Type B pancreatic cell (in vitro differentiated cells): ENCODE measurements at regions not wholly inside any gene's neighbourhood (a gene's known extent, or its start where the extent isn't known, plus 50 kb on each side); places are given as distances from the start of the nearest gene placed in this dataset.

Source experiments
- DNase-seq: peaks from one replicate; pipeline ENCODE4 v3.0.0; 2021; ENCODE audit warnings: mixed read lengths; ENCODE audit not compliant: unreplicated experiment; ENCODE audit errors: extremely low spot score
- H3K27ac Mint-ChIP-seq: 2 replicates; pipeline ENCODE4 v1.8.0; 2021; ENCODE audit warnings: mild to moderate bottlenecking, mixed read lengths
- H3K27me3 Mint-ChIP-seq: 2 replicates; pipeline ENCODE4 v1.8.0; 2021; ENCODE audit warnings: mixed read lengths
- H3K36me3 Mint-ChIP-seq: 2 replicates; pipeline ENCODE4 v1.8.0; 2021; ENCODE audit warnings: mixed read lengths
- H3K4me1 Mint-ChIP-seq: one replicate; pipeline ENCODE4 v1.8.0; 2021; ENCODE audit warnings: mixed read lengths; ENCODE audit not compliant: unreplicated experiment
- H3K4me3 Mint-ChIP-seq: 2 replicates; pipeline ENCODE4 v1.8.0; 2021; ENCODE audit warnings: mild to moderate bottlenecking, mixed read lengths
- H3K9me3 Mint-ChIP-seq: 2 replicates; pipeline ENCODE4 v1.8.0; 2021; ENCODE audit warnings: mixed read lengths
- TF ChIP-seq, protein P1 (sequence below): fragments of 200-600 bp; sonication (generic); conservative IDR thresholded peaks from 2 replicates; pipeline ENCODE4 v1.5.0; 2021; ENCODE audit warnings: antibody characterized with exemption, mild to moderate bottlenecking

DNA sequence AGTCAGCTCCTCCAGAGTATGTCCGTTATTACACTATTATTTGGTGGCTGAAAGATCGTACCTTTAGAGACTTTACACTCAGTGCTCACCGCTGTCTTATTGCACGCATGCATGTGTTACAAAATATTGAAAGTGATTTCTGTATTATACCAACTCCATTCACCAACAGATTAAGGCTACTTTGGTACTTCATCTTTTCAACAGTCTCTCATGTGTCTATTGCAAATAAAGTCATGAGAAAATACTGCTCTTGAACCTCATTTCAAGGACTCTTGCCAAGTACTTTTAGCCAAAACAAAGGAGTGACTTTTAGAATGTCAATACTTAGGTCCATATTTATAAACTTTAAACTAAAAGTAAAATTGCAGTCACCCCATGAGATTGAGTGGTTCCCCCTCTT, 503.6 kb downstream of the TMEM121 start:
- no peaks in the 10 kb centered on the region for H3K36me3 Mint-ChIP-seq
- peaks cover 19% of the 10 kb centered on the region for H3K9me3 Mint-ChIP-seq
- H3K27me3 Mint-ChIP-seq: no peaks in the 10 kb centered on the region
- H3K27ac Mint-ChIP-seq: no peak overlapping the region
- TF ChIP-seq, protein P1, sequence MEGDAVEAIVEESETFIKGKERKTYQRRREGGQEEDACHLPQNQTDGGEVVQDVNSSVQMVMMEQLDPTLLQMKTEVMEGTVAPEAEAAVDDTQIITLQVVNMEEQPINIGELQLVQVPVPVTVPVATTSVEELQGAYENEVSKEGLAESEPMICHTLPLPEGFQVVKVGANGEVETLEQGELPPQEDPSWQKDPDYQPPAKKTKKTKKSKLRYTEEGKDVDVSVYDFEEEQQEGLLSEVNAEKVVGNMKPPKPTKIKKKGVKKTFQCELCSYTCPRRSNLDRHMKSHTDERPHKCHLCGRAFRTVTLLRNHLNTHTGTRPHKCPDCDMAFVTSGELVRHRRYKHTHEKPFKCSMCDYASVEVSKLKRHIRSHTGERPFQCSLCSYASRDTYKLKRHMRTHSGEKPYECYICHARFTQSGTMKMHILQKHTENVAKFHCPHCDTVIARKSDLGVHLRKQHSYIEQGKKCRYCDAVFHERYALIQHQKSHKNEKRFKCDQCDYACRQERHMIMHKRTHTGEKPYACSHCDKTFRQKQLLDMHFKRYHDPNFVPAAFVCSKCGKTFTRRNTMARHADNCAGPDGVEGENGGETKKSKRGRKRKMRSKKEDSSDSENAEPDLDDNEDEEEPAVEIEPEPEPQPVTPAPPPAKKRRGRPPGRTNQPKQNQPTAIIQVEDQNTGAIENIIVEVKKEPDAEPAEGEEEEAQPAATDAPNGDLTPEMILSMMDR: no peak
- no peak for DNase-seq
- H3K4me1 Mint-ChIP-seq: no peaks in the 10 kb centered on the region
- no peak overlapping the region for H3K4me3 Mint-ChIP-seq

DNA sequence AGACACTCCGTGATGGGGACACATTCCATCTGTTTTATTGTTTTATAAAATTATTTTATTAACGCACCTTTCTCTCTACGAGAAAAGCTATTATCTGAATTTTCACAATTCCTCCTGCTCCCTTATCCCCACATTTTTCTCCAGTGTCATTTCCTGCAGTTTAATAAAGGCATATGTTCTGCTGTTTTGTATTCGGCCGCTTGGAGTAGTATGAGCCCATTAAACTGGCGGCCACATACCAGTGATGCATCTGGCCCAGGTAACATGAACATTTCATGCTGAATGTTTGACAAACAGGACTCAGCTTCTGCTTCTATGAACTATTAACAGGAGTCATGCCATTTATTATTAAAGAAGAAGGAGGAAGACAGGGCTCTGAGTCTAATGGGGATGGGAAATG, 511.0 kb downstream of the TMEM121 start:
- no peaks in the 10 kb centered on the region for H3K9me3 Mint-ChIP-seq

DNA sequence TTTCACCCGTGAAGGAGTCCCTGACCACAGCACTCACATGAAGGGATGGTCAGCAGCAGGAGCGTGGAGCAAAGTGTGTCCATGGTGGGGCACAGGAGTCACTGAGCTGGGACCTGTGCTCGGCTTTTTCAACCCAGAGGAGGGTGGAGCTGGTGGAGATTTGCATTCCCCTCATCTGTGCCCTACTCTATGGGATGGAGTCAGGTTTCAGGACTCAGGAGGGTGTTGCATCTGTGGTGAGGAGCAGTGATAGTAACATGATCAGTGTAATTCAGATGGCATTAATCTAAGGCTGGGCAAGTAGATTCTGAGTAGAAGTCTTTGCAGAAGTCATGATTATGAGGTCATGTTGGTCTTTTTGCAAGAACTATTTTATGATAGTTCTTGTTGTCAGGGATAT, 511.9 kb downstream of the TMEM121 start:
- Mint-ChIP-seq H3K27ac (no peak overlapping the region), H3K36me3 (no peaks in the 10 kb centered on the region)

More for the DNA sequence above, 511.0 kb downstream of the TMEM121 start:
- Mint-ChIP-seq H3K27ac (no peak overlapping the region), H3K4me1 (no peaks in the 10 kb centered on the region), H3K36me3 (no peaks in the 10 kb centered on the region), H3K4me3 (no peak overlapping the region), H3K27me3 (no peaks in the 10 kb centered on the region)
- TF ChIP-seq, protein P1: no peak
- no peak for DNase-seq

DNA sequence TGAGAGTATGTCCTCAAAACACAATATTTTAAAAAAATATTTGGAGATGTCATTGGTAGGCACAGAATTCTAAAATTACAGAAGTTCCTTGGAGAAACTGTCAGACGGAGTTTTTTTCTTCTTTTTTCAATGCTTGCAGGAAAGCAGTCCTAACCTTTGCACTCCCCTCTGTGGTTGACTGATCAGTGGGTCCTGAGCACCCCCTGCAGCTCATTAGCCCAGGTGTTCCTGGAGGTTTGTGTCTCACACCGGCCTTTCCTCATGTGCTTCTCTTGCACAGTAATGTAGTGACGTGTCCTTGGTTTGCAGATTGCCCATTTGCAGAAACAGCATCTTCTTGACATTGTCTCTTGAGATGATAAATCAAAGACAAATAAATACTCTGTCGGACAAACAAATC, 513.0 kb downstream of the TMEM121 start:
- no peak for DNase-seq
- H3K9me3 Mint-ChIP-seq: peaks cover 3% of the 10 kb centered on the region
- no peaks in the 10 kb centered on the region for H3K36me3 Mint-ChIP-seq
- no peaks in the 10 kb centered on the region for H3K27me3 Mint-ChIP-seq
- H3K4me3 Mint-ChIP-seq: no peak overlapping the region
- no peaks in the 10 kb centered on the region for H3K4me1 Mint-ChIP-seq
- TF ChIP-seq, protein P1: no peak
- no peak overlapping the region for H3K27ac Mint-ChIP-seq

More for the DNA sequence above, 511.9 kb downstream of the TMEM121 start:
- Mint-ChIP-seq H3K4me3 (no peak overlapping the region), H3K27me3 (no peaks in the 10 kb centered on the region), H3K9me3 (no peaks in the 10 kb centered on the region), H3K4me1 (no peaks in the 10 kb centered on the region)
- TF ChIP-seq, protein P1: no peak
- no peak for DNase-seq

DNA sequence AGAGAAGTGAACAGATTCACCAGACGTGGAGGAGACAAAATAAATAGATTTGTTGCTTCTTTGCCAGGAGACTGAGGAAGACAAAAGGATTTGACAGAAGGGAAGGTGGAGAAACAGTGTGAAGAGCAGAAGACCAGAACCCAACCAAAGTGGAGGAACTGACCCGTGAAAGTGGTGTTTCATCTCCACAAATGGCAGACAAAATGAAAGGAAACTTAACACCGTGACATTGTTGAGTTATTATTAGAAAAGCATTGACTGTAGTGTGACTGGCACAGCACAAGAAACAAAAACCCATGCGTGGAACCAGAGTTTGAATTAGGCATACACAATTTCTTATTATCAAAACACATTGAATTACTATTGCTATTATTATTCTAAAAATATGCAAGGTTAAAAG, 518.1 kb downstream of the TMEM121 start:
- H3K4me1 Mint-ChIP-seq: no peaks in the 10 kb centered on the region
- no peak overlapping the region for H3K4me3 Mint-ChIP-seq
- peaks cover 8% of the 10 kb centered on the region for H3K9me3 Mint-ChIP-seq
- no peak for DNase-seq
- no peak overlapping the region for H3K27ac Mint-ChIP-seq
- H3K27me3 Mint-ChIP-seq: no peaks in the 10 kb centered on the region
- TF ChIP-seq, protein P1: no peak
- H3K36me3 Mint-ChIP-seq: no peaks in the 10 kb centered on the region
